B cell (primary cell): ENCODE measurements at regions not wholly inside any gene's neighbourhood (a gene's known extent, or its start where the extent isn't known, plus 50 kb on each side); places are given as distances from the start of the nearest gene placed in this dataset.

ENCODE experiments used
- ATAC-seq: fragments of 200-7000 bp; cut with Tn5 transposase; one replicate; pipeline ENCODE4 v1.10.0; 2021; ENCODE audit warnings: low read depth, mild to moderate bottlenecking, moderate number of reproducible peaks, moderate library complexity
- CTCF ChIA-PET: fragments of 350-600 bp; sonication (Branson Sonifier 250); formaldehyde crosslinking; loops from one replicate; lab custom pipeline; 2021; ENCODE audit warnings: antibody characterized with exemption, inconsistent platforms; lab: Charles Lee
- POLR2A ChIA-PET: fragments of 350-600 bp; sonication (Branson Sonifier 250); formaldehyde crosslinking; loops from one replicate; lab custom pipeline; 2021; ENCODE audit warnings: antibody characterized with exemption; lab: Charles Lee
- DNase-seq: peaks from one replicate; pipeline ENCODE4 v3.0.0; 2013
- H2AFZ ChIP-seq: 2 replicates; pipeline ENCODE4 v1.6.1; 2012; ENCODE audit warnings: mild to moderate bottlenecking, low read depth, low read length; ENCODE audit not compliant: insufficient read depth, poor library complexity, severe bottlenecking
- H3K27ac ChIP-seq, 2 donors: 1 replicate in 1 of 2; 2 replicates in 1 of 2; pipeline ENCODE4 v1.5.1; 2012 to 2013; ENCODE audit warnings: low read length in 2 of 2, mild to moderate bottlenecking in 2 of 2, moderate library complexity in 1 of 2
- H3K27me3 ChIP-seq, 4 experiments: fragments of 200-600 bp in 1 of 4; sonication (generic) in 1 of 4; replicated peaks in 1 of 4; 1 replicate in 2 of 4; 2 replicates in 2 of 4; pipeline versions ENCODE4 v1.6.1 to v1.7.0; 2013 to 2016; ENCODE audit warnings: low read length in 3 of 4, mild to moderate bottlenecking in 2 of 4, mixed read lengths in 1 of 4, moderate library complexity in 1 of 4; ENCODE audit not compliant: insufficient read depth in 4 of 4, control insufficient read depth in 3 of 4; ENCODE audit errors: control extremely low read depth in 1 of 4
- H3K36me3 ChIP-seq, 2 experiments: replicated peaks in 1 of 2; 1 replicate in 1 of 2; 2 replicates in 1 of 2; pipeline versions ENCODE4 v1.6.1 to v1.7.1; 2013; ENCODE audit warnings: low read length in 1 of 2; ENCODE audit not compliant: insufficient read depth in 2 of 2, control insufficient read depth in 1 of 2; ENCODE audit errors: control extremely low read depth in 1 of 2, extremely low read depth in 1 of 2
- H3K4me1 ChIP-seq, 2 donors: fragments of 200-600 bp in 1 of 2; sonication (generic) in 1 of 2; 1 replicate in 1 of 2; 2 replicates in 1 of 2; pipeline versions ENCODE4 v1.5.1 to v1.6.1; 2013 to 2017; ENCODE audit warnings: low read length in 2 of 2; ENCODE audit not compliant: control insufficient read depth in 2 of 2, insufficient read depth in 2 of 2
- H3K4me2 ChIP-seq: replicated peaks from 2 replicates; pipeline ENCODE3; 2012; ENCODE audit warnings: mild to moderate bottlenecking, low read depth, low read length; ENCODE audit not compliant: poor library complexity, severe bottlenecking
- H3K4me3 ChIP-seq, 5 experiments: fragments of 200-600 bp in 1 of 5; sonication (generic) in 1 of 5; 1 replicate in 3 of 5; 2 replicates in 2 of 5; pipeline versions ENCODE4 v1.5.1 to v1.7.0; 2011 to 2016; ENCODE audit warnings: low read length in 4 of 5, mild to moderate bottlenecking in 4 of 5, low read depth in 2 of 5, control low read depth in 1 of 5, moderate library complexity in 1 of 5; ENCODE audit not compliant: insufficient read depth in 1 of 5; ENCODE audit errors: control extremely low read depth in 1 of 5, extremely low read depth in 1 of 5
- H3K79me2 ChIP-seq: fragments of 200-600 bp; sonication (generic); one replicate; pipeline ENCODE4 v1.6.0; 2016; ENCODE audit warnings: low read length; ENCODE audit not compliant: control insufficient read depth, insufficient read depth
- H3K9ac ChIP-seq: fragments of 200-600 bp; sonication (generic); 2 replicates; pipeline ENCODE4 v1.6.1; 2017; ENCODE audit warnings: mild to moderate bottlenecking, low read length, moderate library complexity
- H3K9me3 ChIP-seq, 3 donors: one replicate each; pipeline versions ENCODE4 v1.6.1 to v1.7.1; 2013; ENCODE audit warnings: low read length in 2 of 3; ENCODE audit not compliant: control insufficient read depth in 2 of 3, insufficient read depth in 1 of 3; ENCODE audit errors: control extremely low read depth in 1 of 3
- H4K20me1 ChIP-seq: 2 replicates; pipeline ENCODE4 v1.6.0; 2012; ENCODE audit warnings: mild to moderate bottlenecking, low read length; ENCODE audit not compliant: insufficient read depth, control insufficient read depth, poor library complexity, severe bottlenecking
- H3K27ac Mint-ChIP-seq: one replicate; pipeline ENCODE4 v1.8.0; 2021; ENCODE audit warnings: mixed read lengths
- H3K27me3 Mint-ChIP-seq: one replicate; pipeline ENCODE4 v1.8.0; 2021; ENCODE audit warnings: mixed read lengths
- H3K4me1 Mint-ChIP-seq: one replicate; pipeline ENCODE4 v1.8.0; 2021; ENCODE audit warnings: mixed read lengths
- H3K4me3 Mint-ChIP-seq: one replicate; pipeline ENCODE4 v1.8.0; 2021; ENCODE audit warnings: mixed read lengths
- H3K9me3 Mint-ChIP-seq: one replicate; pipeline ENCODE4 v1.8.0; 2022; ENCODE audit warnings: mixed read lengths; ENCODE audit not compliant: insufficient read depth
- EZH2 ChIP-seq: IDR thresholded peaks from 2 replicates; pipeline ENCODE4 v1.6.1; 2012; ENCODE audit warnings: borderline replicate concordance, low read depth, mild to moderate bottlenecking, moderate library complexity, low read length; ENCODE audit not compliant: insufficient read depth, poor library complexity, severe bottlenecking
- WGBS: methylation state at CpG from one replicate; pipeline ENCODE4 v1.1.5; 2013; ENCODE audit warnings: missing lambda C conversion rate; ENCODE audit not compliant: insufficient coverage; 5-methylcytosine and 5-hydroxymethylcytosine counted together
- intact Hi-C: fragments of 100-400 bp; cut with micrococcal nuclease; formaldehyde crosslinking; loops from one replicate; pipeline ENCODE4 v1.10.0; 2022
- TF ChIP-seq, protein P1 (sequence below): fragments of 200-600 bp; IDR thresholded peaks from one replicate; pipeline ENCODE4 v1.8.0; 2022; ENCODE audit warnings: antibody characterized with exemption, mild to moderate bottlenecking

DNA sequence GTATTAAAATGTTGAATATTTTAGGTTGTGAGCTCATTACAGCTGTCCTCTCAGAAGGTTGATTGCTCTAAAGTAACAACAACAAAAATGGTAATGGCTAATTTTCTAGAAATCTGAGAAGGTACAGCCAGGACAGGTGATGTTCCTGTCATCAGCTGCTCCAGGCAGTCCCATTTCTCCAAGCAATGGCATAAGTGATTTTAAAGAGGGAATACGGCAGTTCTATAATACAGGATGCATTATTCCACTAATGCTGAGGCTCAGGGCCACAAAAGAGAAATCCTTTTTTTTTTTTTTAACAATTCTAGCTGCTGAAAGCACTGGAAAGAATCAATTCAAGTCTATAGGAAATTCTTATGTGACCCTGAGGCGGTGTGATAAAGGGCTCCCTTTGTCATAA is 199.9 kb downstream of the PMAIP1 start:
- DNase-seq (no peak), ATAC-seq (no peak)
- TF ChIP-seq, protein P1, sequence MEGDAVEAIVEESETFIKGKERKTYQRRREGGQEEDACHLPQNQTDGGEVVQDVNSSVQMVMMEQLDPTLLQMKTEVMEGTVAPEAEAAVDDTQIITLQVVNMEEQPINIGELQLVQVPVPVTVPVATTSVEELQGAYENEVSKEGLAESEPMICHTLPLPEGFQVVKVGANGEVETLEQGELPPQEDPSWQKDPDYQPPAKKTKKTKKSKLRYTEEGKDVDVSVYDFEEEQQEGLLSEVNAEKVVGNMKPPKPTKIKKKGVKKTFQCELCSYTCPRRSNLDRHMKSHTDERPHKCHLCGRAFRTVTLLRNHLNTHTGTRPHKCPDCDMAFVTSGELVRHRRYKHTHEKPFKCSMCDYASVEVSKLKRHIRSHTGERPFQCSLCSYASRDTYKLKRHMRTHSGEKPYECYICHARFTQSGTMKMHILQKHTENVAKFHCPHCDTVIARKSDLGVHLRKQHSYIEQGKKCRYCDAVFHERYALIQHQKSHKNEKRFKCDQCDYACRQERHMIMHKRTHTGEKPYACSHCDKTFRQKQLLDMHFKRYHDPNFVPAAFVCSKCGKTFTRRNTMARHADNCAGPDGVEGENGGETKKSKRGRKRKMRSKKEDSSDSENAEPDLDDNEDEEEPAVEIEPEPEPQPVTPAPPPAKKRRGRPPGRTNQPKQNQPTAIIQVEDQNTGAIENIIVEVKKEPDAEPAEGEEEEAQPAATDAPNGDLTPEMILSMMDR = no peak
- H3K27ac ChIP-seq = no peak overlapping the region
- no peak overlapping the region for H3K27ac Mint-ChIP-seq
- H3K4me1 ChIP-seq = no peaks in the 10 kb centered on the region
- no peaks in the 10 kb centered on the region for H3K27me3 ChIP-seq
- H3K4me1 Mint-ChIP-seq = no peaks in the 10 kb centered on the region
- peaks cover 11% of the 10 kb centered on the region for H3K27me3 Mint-ChIP-seq
- H3K9ac ChIP-seq = no peak overlapping the region
- H4K20me1 ChIP-seq = no peaks in the 10 kb centered on the region
- ChIA-PET POLR2A (no interaction called here), CTCF (no interaction called here)
- H3K9me3 Mint-ChIP-seq = no peaks in the 10 kb centered on the region
- no peak overlapping the region for H3K4me3 ChIP-seq
- WGBS = no CpG with 5 or more reads among the region's 2 CpGs
- H3K36me3 ChIP-seq = no peaks in the 10 kb centered on the region
- H3K4me2 ChIP-seq = no peak overlapping the region
- intact Hi-C loops = loop anchor here (10.0 kb wide), 1 partner anchor 65 kb away; no protein-coding TSS in a partner anchor
- no peak overlapping the region for H2AFZ ChIP-seq
- H3K4me3 Mint-ChIP-seq = no peak overlapping the region
- H3K79me2 ChIP-seq = no peaks in the 10 kb centered on the region
- no peaks in the 10 kb centered on the region for H3K9me3 ChIP-seq

DNA sequence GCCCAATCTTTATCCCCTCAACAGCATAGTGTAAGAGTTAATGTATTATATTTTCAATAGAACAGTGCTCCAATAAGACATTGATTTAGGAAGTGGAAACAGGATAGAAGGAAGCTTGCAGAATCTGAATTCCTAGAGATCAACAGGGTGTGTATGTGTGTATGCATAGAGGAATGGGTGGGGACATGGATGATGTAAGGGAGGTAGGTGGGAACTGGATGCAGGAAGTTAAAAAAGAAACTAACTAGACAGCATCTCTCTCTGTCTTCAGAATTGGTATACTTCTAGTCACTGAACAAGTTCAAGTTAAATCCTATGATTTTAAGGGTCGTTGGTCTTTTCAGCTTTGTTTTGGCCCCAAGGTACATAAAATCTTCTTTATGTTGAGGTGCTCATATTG is 196.6 kb downstream of the PMAIP1 start:
- Histone ChIP-seq H4K20me1 (no peaks in the 10 kb centered on the region), H3K4me3 (no peak overlapping the region), H3K9ac (no peak overlapping the region), H3K4me2 (no peak overlapping the region), H3K79me2 (no peaks in the 10 kb centered on the region), H3K4me1 (no peaks in the 10 kb centered on the region), H2AFZ (no peak overlapping the region), H3K36me3 (no peaks in the 10 kb centered on the region), H3K9me3 (no peaks in the 10 kb centered on the region), H3K27me3 (no peaks in the 10 kb centered on the region), H3K27ac (no peak overlapping the region)
- Mint-ChIP-seq H3K27me3 (peaks cover 11% of the 10 kb centered on the region), H3K27ac (no peak overlapping the region), H3K9me3 (peaks cover 5% of the 10 kb centered on the region), H3K4me1 (no peaks in the 10 kb centered on the region), H3K4me3 (no peak overlapping the region)
- intact Hi-C loops = no loop called here
- no peak for DNase-seq
- no peak for TF ChIP-seq EZH2
- TF ChIP-seq, protein P1 = no peak
- no peak for ATAC-seq
- POLR2A ChIA-PET = no interaction called here
- no CpG with 5 or more reads among the region's 1 CpG for WGBS
- CTCF ChIA-PET = no interaction called here
